Gastroesophageal sphincter (tissue), 3 donors: ENCODE measurements at regions not wholly inside any gene's neighbourhood (a gene's known extent, or its start where the extent isn't known, plus 50 kb on each side); places are given as distances from the start of the nearest gene placed in this dataset.

Experiments
- CTCF ChIP-seq, 4 experiments: fragments of 200-600 bp in 2 of 4; fragments of 450-650 bp in 2 of 4; sonication (generic) in 1 of 4; IDR thresholded peaks; one replicate each; pipeline ENCODE4 v1.5.1; 2017 to 2019; ENCODE audit warnings: antibody characterized with exemption in 4 of 4, mild to moderate bottlenecking in 2 of 4, moderate library complexity in 2 of 4
- EP300 ChIP-seq: sonication (generic); formaldehyde crosslinking; IDR thresholded peaks from one replicate; pipeline ENCODE4 v1.6.1; 2017; ENCODE audit warnings: antibody characterized with exemption, mild to moderate bottlenecking
- POLR2A ChIP-seq, 2 donors: fragments of 450-650 bp; IDR thresholded peaks; one replicate each; pipeline ENCODE4 v1.6.1; 2017; ENCODE audit warnings: antibody characterized with exemption in 2 of 2, mild to moderate bottlenecking in 2 of 2, moderate library complexity in 1 of 2
- POLR2AphosphoS5 ChIP-seq: sonication (generic); formaldehyde crosslinking; IDR thresholded peaks from one replicate; pipeline ENCODE4 v1.6.1; 2017; ENCODE audit warnings: antibody characterized with exemption

GRCh38 chr1:147084273-147085096, 87.8 kb downstream of the PRKAB2 start:
- TF ChIP-seq CTCF (IDR thresholded peaks at IDR 0.05) (no peak), POLR2A (IDR thresholded peaks at IDR 0.05) (no peak), POLR2AphosphoS5 (no peak), EP300 (no peak)
